Heart left ventricle (tissue), 13 donors: ENCODE measurements at regions not wholly inside any gene's neighbourhood (a gene's known extent, or its start where the extent isn't known, plus 50 kb on each side); places are given as distances from the start of the nearest gene placed in this dataset.

Experiments
- POLR2A ChIP-seq, 2 donors: fragments of 450-650 bp; IDR thresholded peaks; one replicate each; pipeline ENCODE4 v1.6.1; 2017; ENCODE audit warnings: antibody characterized with exemption in 2 of 2, mild to moderate bottlenecking in 2 of 2, moderate library complexity in 2 of 2
- TF ChIP-seq, protein P1 (sequence below), 12 donors: fragments of 200-600 bp; sonication (generic) in 4 of 12; IDR thresholded peaks; one replicate each; pipeline versions ENCODE4 v1.5.0 to v1.8.0; 2018 to 2022; ENCODE audit warnings: antibody characterized with exemption in 12 of 12, mild to moderate bottlenecking in 5 of 12
- donor health status: ischemic (EF 13 %, LVEDD 7.1; RV severe dilation, severe dysfunction).
- donor health status: DM: no; HTN: yes; CAD: no.
- donor health status: DM: no; HTN: no; CAD: no.
- donor health status: ischemic (EF 25% LVEDD 6.9; RV normal size, moderate dysfunction).
- donor health status: ischemic (EF 25% LVEDD 5.7; RV mildly dilated, moderate dysfunction).
- donor health status: ischemic (EF 35%, LVEDD 5.7; RV mildly dilated, moderate dysfunction).
- donor health status: nonischemic (EF 11% LVEDD 7.7; RV severe dilation, severe dysfunction).
- donor health status: DM: yes; HTN: yes; CAD: no.
- donor health status: PGD.
- donor health status: ischemic (EF 29% LVEDD 5.4; RV normal size, mild dysfunction).
- donor health status: nonischemic (EF 23%, LVEDD 6.1; RV moderate dilation, normal function).

DNA sequence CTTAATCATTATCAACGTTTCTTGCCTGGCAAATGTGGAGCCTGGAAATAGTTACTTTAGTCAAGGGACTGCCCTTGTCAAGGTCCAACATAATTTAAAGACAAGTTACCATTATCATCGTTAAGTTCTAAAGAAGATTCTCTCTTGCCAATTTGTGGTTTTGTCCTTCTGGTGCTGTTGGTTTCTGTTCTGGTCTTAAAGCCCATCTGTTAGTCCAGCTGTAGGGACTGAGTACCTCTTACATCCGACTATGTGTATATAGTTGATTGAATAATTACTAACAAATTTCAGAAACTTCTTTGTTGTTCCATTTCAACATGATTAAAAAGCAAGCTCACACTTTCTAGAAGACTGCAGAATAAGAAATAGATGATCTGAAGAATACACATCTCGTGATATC is 1854.9 kb downstream of the MAT2B start:
- TF ChIP-seq, protein P1, sequence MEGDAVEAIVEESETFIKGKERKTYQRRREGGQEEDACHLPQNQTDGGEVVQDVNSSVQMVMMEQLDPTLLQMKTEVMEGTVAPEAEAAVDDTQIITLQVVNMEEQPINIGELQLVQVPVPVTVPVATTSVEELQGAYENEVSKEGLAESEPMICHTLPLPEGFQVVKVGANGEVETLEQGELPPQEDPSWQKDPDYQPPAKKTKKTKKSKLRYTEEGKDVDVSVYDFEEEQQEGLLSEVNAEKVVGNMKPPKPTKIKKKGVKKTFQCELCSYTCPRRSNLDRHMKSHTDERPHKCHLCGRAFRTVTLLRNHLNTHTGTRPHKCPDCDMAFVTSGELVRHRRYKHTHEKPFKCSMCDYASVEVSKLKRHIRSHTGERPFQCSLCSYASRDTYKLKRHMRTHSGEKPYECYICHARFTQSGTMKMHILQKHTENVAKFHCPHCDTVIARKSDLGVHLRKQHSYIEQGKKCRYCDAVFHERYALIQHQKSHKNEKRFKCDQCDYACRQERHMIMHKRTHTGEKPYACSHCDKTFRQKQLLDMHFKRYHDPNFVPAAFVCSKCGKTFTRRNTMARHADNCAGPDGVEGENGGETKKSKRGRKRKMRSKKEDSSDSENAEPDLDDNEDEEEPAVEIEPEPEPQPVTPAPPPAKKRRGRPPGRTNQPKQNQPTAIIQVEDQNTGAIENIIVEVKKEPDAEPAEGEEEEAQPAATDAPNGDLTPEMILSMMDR (IDR thresholded peaks at IDR 0.05) = no peak
- TF ChIP-seq POLR2A (IDR thresholded peaks at IDR 0.05) = no peak
